H1 (cell line): ENCODE measurements at regions not wholly inside any gene's neighbourhood (a gene's known extent, or its start where the extent isn't known, plus 50 kb on each side); places are given as distances from the start of the nearest gene placed in this dataset.

Source experiments
- CTCF ChIA-PET: fragments of 300-600 bp; sonication (Branson Sonifier 250); formaldehyde crosslinking; loops from one replicate; lab custom pipeline; 2021; ENCODE audit not compliant: partially characterized antibody; lab: Charles Lee
- POLR2A ChIA-PET: fragments of 300-600 bp; sonication (Branson Sonifier 250); formaldehyde crosslinking; loops from one replicate; lab custom pipeline; 2021; ENCODE audit warnings: inconsistent platforms; ENCODE audit not compliant: partially characterized antibody; lab: Charles Lee
- DNase-seq, 2 experiments: peaks; one replicate each; pipeline versions ENCODE4 v3.0.0 to v3.0.0-alpha.2; 2010 to 2022; ENCODE audit warnings: low spot score in 2 of 2, low read depth in 1 of 2, mixed read lengths in 1 of 2
- FAIRE-seq: peaks from 2 replicates; lab custom pipeline; 2011; peaks lifted over from hg19 to GRCh38; lab: Jason Lieb, UNC
- H2AFZ ChIP-seq: 2 replicates; pipeline ENCODE4 v1.8.1; 2012; ENCODE audit warnings: low read length, inconsistent platforms
- H2AK5ac ChIP-seq: 2 replicates; pipeline ENCODE4 v1.6.1; 2013; ENCODE audit warnings: low read depth, low read length
- H2BK120ac ChIP-seq: replicated peaks from 2 replicates; pipeline ENCODE3; 2013; ENCODE audit warnings: low read depth, low read length, inconsistent platforms
- H2BK12ac ChIP-seq: 2 replicates; pipeline ENCODE4 v1.6.1; 2013; ENCODE audit warnings: low read depth, low read length
- H2BK15ac ChIP-seq: 2 replicates; pipeline ENCODE4 v1.6.1; 2013; ENCODE audit warnings: low read length
- H2BK20ac ChIP-seq: 2 replicates; pipeline ENCODE4 v1.6.1; 2013; ENCODE audit warnings: low read length
- H2BK5ac ChIP-seq: 2 replicates; pipeline ENCODE4 v1.6.1; 2013; ENCODE audit warnings: low read depth, low read length
- H3K14ac ChIP-seq: 2 replicates; pipeline ENCODE4 v1.6.1; 2013; ENCODE audit warnings: inconsistent platforms; ENCODE audit not compliant: insufficient read length
- H3K18ac ChIP-seq: 2 replicates; pipeline ENCODE4 v1.6.1; 2013; ENCODE audit warnings: low read length; ENCODE audit errors: extremely low read depth
- H3K23ac ChIP-seq: 2 replicates; pipeline ENCODE4 v1.6.1; 2013; ENCODE audit warnings: inconsistent platforms; ENCODE audit not compliant: insufficient read length
- H3K23me2 ChIP-seq: 2 replicates; pipeline ENCODE4 v1.6.1; 2013; ENCODE audit warnings: low read depth, low read length
- H3K27ac ChIP-seq: 2 replicates; pipeline ENCODE4 v1.6.1; 2011; ENCODE audit warnings: low read depth, low read length, inconsistent platforms
- H3K27me3 ChIP-seq, 4 experiments: replicated peaks in 1 of 4; 1 replicate in 1 of 4; 2 replicates in 3 of 4; pipeline versions ENCODE4 v1.6.1 to v1.8.1; 2011 to 2013; ENCODE audit warnings: low read length in 3 of 4, mild to moderate bottlenecking in 3 of 4, inconsistent platforms in 2 of 4, mixed read lengths in 2 of 4, moderate library complexity in 1 of 4; ENCODE audit not compliant: control insufficient read depth in 3 of 4, insufficient read depth in 3 of 4; ENCODE audit errors: extremely low read depth in 1 of 4
- H3K36me3 ChIP-seq, 4 experiments: 2 replicates each; pipeline versions ENCODE4 v1.6.1 to v1.8.1; 2011 to 2013; ENCODE audit warnings: mild to moderate bottlenecking in 4 of 4, low read length in 3 of 4, moderate library complexity in 2 of 4, control low read depth in 1 of 4, inconsistent platforms in 1 of 4; ENCODE audit not compliant: insufficient read depth in 4 of 4, control insufficient read depth in 2 of 4
- H3K4ac ChIP-seq: replicated peaks from 2 replicates; pipeline ENCODE3; 2013; ENCODE audit warnings: low read length, low read depth, mixed read lengths, inconsistent platforms; ENCODE audit not compliant: insufficient read length
- H3K4me1 ChIP-seq, 4 experiments: replicated peaks in 1 of 4; 1 replicate in 1 of 4; 2 replicates in 3 of 4; pipeline versions ENCODE4 v1.6.1 to v1.8.1; 2011 to 2013; ENCODE audit warnings: low read length in 3 of 4, inconsistent platforms in 2 of 4, mixed read lengths in 1 of 4; ENCODE audit not compliant: insufficient read depth in 4 of 4, control insufficient read depth in 3 of 4
- H3K4me2 ChIP-seq, 2 experiments: 2 replicates each; pipeline versions ENCODE4 v1.6.1 to v1.8.1; 2011 to 2013; ENCODE audit warnings: low read depth in 2 of 2, low read length in 2 of 2, control low read depth in 1 of 2, inconsistent platforms in 1 of 2, mild to moderate bottlenecking in 1 of 2; ENCODE audit not compliant: insufficient read depth in 1 of 2
- H3K4me3 ChIP-seq, 4 experiments: fragments of 200-600, 300-600 bp in 1 of 4; sonication (generic), shearing (Covaris generic), sonication (Bioruptor Twin) in 1 of 4; 2 replicates each; pipeline versions ENCODE4 v1.5.1 to v1.8.1; 2011 to 2016; ENCODE audit warnings: low read length in 4 of 4, low read depth in 3 of 4, control low read depth in 2 of 4, inconsistent platforms in 2 of 4, mild to moderate bottlenecking in 2 of 4, mixed read lengths in 1 of 4, moderate library complexity in 1 of 4; ENCODE audit not compliant: insufficient read depth in 2 of 4; ENCODE audit errors: extremely low read depth in 1 of 4
- H3K56ac ChIP-seq: replicated peaks from 2 replicates; pipeline ENCODE3; 2013; ENCODE audit warnings: low read depth, mild to moderate bottlenecking, mixed read lengths, low read length, inconsistent platforms; ENCODE audit not compliant: insufficient read length
- H3K79me1 ChIP-seq: 2 replicates; pipeline ENCODE4 v1.6.1; 2013; ENCODE audit warnings: low read depth, low read length, control low read depth
- H3K79me2 ChIP-seq, 2 experiments: 2 replicates each; pipeline versions ENCODE4 v1.6.1 to v1.8.1; 2012 to 2013; ENCODE audit warnings: low read length in 2 of 2, mild to moderate bottlenecking in 2 of 2, inconsistent platforms in 1 of 2; ENCODE audit not compliant: insufficient read depth in 2 of 2, control insufficient read depth in 1 of 2
- H3K9ac ChIP-seq, 4 experiments: replicated peaks in 1 of 4; 1 replicate in 1 of 4; 2 replicates in 3 of 4; pipeline versions ENCODE4 v1.6.1 to v1.8.1; 2011 to 2013; ENCODE audit warnings: low read depth in 3 of 4, low read length in 3 of 4, control low read depth in 2 of 4, mild to moderate bottlenecking in 2 of 4, moderate library complexity in 2 of 4, inconsistent platforms in 1 of 4; ENCODE audit errors: extremely low read depth in 1 of 4
- H3K9me3 ChIP-seq, 2 experiments: 2 replicates each; pipeline versions ENCODE4 v1.6.1 to v1.8.1; 2012 to 2013; ENCODE audit warnings: mild to moderate bottlenecking in 2 of 2, moderate library complexity in 2 of 2, control low read depth in 1 of 2, inconsistent platforms in 1 of 2, low read depth in 1 of 2, low read length in 1 of 2, mixed read lengths in 1 of 2; ENCODE audit not compliant: insufficient read depth in 2 of 2
- H4K20me1 ChIP-seq, 2 experiments: replicated peaks in 1 of 2; 2 replicates each; pipeline versions ENCODE3 to v1.8.1; 2011 to 2013; ENCODE audit warnings: inconsistent platforms in 2 of 2, low read length in 2 of 2, mild to moderate bottlenecking in 1 of 2; ENCODE audit not compliant: insufficient read depth in 2 of 2, control insufficient read depth in 1 of 2
- H4K5ac ChIP-seq: 2 replicates; pipeline ENCODE4 v1.6.1; 2013; ENCODE audit warnings: low read length, low read depth, mixed read lengths, inconsistent platforms; ENCODE audit not compliant: insufficient read length
- H4K8ac ChIP-seq: 2 replicates; pipeline ENCODE4 v1.8.0; 2013; ENCODE audit warnings: mild to moderate bottlenecking, moderate library complexity, low read length, inconsistent platforms; ENCODE audit not compliant: insufficient read depth; ENCODE audit errors: extremely low read depth
- H4K91ac ChIP-seq: replicated peaks from 2 replicates; pipeline ENCODE3; 2013; ENCODE audit warnings: low read length, mixed read lengths, inconsistent platforms; ENCODE audit not compliant: insufficient read length
- CBX5 ChIP-seq: fragments of 300-800, 300-1000 bp; sonication (generic); IDR thresholded peaks from 2 replicates; pipeline ENCODE4 v1.7.1; 2016; ENCODE audit warnings: antibody characterized with exemption, low read length, low read depth
- FOSL1 ChIP-seq: IDR thresholded peaks from 2 replicates; pipeline ENCODE4 v1.6.1; 2011; ENCODE audit warnings: mild to moderate bottlenecking, low read depth, low read length, moderate library complexity; ENCODE audit not compliant: insufficient read depth
- SUZ12 ChIP-seq: fragments of 200-600 bp; sonication (generic); IDR thresholded peaks from 2 replicates; pipeline ENCODE4 v1.6.1; 2012; ENCODE audit warnings: mild to moderate bottlenecking, inconsistent platforms, low read length, moderate library complexity, mixed read lengths
- TAF1 ChIP-seq: IDR thresholded peaks from 2 replicates; pipeline ENCODE4 v1.6.1; 2011; ENCODE audit warnings: mild to moderate bottlenecking, low read depth, low read length
- WGBS, 2 experiments: shearing (Covaris generic) in 1 of 2; methylation state at CpG; one replicate each; pipeline versions ENCODE4 v1.1.6 to v1.1.7; 2013 to 2015; ENCODE audit warnings: low lambda C conversion rate in 2 of 2, mixed read lengths in 2 of 2, inconsistent platforms in 1 of 2, low coverage in 1 of 2, missing lambda C conversion rate in 1 of 2; ENCODE audit not compliant: insufficient replicate concordance in 2 of 2, insufficient coverage in 1 of 2, insufficient read length in 1 of 2; ENCODE audit errors: extremely low coverage in 1 of 2, missing lambda C conversion rate in 1 of 2; 5-methylcytosine and 5-hydroxymethylcytosine counted together

GRCh38 chr7:25326501-25327156 lies 98.3 kb upstream of the NPVF start:
- Histone ChIP-seq H3K36me3 (no peaks in the 10 kb centered on the region), H3K79me1 (no peaks in the 10 kb centered on the region), H3K4me2 (no peak overlapping the region), H4K20me1 (no peaks in the 10 kb centered on the region), H2BK12ac (no peak overlapping the region), H3K79me2 (no peaks in the 10 kb centered on the region), H3K23me2 (peaks cover 3% of the 10 kb centered on the region; the same call in 1 of the 2 replicates), H3K9me3 (no peaks in the 10 kb centered on the region), H3K56ac (no peak overlapping the region), H2BK20ac (no peak overlapping the region), H3K9ac (no peak overlapping the region), H3K27ac (no peak overlapping the region), H4K8ac (no peak overlapping the region), H3K23ac (no peak overlapping the region), H3K4me1 (no peaks in the 10 kb centered on the region; a peak in 1 of 7 replicates), H2AK5ac (no peak overlapping the region), H2BK120ac (no peak overlapping the region), H3K4ac (no peak overlapping the region), H4K5ac (no peak overlapping the region), H4K91ac (no peak overlapping the region), H2AFZ (no peak overlapping the region), H3K18ac (no peak overlapping the region), H2BK15ac (no peak overlapping the region), H3K14ac (no peak overlapping the region), H3K27me3 (peaks cover 0 to 1% (median 0%) of the 10 kb centered on the region in 4 experiments; a peak in 2 of 7 replicates), H2BK5ac (no peak overlapping the region), H3K4me3 (no peak overlapping the region)
- FAIRE-seq, result no peak
- CTCF ChIA-PET, result interaction anchor here (0.5 to 0.6 kb wide), 2 partner anchors 228 to 714 kb away, joined by 3 to 4 read pairs; no protein-coding TSS in a partner anchor
- POLR2A ChIA-PET, result no interaction called here
- no peak for DNase-seq
- WGBS, 2 experiments, result 87% methylated on average over 19 of the region's 19 CpGs; no CpG with 5 or more reads in 1 of the 2 experiments
- TF ChIP-seq TAF1 (no peak), SUZ12 (no peak), FOSL1 (no peak), CBX5 (no peak)
